Spleen (tissue), 7 donors: ENCODE measurements at regions not wholly inside any gene's neighbourhood (a gene's known extent, or its start where the extent isn't known, plus 50 kb on each side); places are given as distances from the start of the nearest gene placed in this dataset.

Experiments used
- CTCF ChIP-seq, 11 experiments: fragments of 200-600 bp in 7 of 11; fragments of 450-650 bp in 4 of 11; sonication (generic) in 4 of 11; IDR thresholded peaks in 8 of 11; conservative IDR thresholded peaks in 3 of 11; 1 replicate in 7 of 11; 2 replicates in 4 of 11; pipeline versions ENCODE4 v1.4.0 to v1.8.0; 2016 to 2021; ENCODE audit warnings: antibody characterized with exemption in 11 of 11, inconsistent platforms in 4 of 11, mild to moderate bottlenecking in 1 of 11
- POLR2A ChIP-seq, 3 donors: fragments of 450-650 bp; IDR thresholded peaks; one replicate each; pipeline ENCODE4 v1.5.1; 2017; ENCODE audit warnings: antibody characterized with exemption in 3 of 3, mild to moderate bottlenecking in 1 of 3
- donor health status: DM: no; HTN: no; CAD: no; lungs with moderate emphysema.
- donor health status: DM: no; HTN: no; CAD: no.
- donor health status: DM: no; HTN: no; CAD: no.

DNA sequence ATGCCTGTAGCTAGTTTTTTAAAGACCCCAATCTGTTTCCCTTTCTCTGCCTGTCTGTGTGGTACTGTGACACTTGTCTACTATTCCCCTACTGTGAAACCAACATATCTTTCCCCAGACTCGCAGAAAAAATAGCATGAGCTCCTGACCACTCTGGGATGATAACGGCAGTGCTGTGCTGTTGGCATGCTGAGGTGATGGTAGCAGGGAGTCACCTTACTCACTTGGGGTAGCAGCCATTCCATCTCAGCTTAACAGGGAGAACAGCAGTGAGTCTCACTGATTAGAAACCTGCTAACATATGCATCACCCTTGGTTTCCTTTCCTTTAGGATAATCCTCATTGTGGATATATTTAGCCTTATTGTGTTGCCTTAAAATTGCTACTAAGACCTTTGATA lies 469.6 kb upstream of the FZD8 start:
- no peak for TF ChIP-seq POLR2A (IDR thresholded peaks at IDR 0.05)
- TF ChIP-seq CTCF (IDR thresholded peaks at IDR 0.05 in 8 of 11, conservative IDR thresholded peaks at IDR 0.05 in 3 of 11) = no peak
